Mammary epithelial cell (primary cell): ENCODE measurements at regions not wholly inside any gene's neighbourhood (a gene's known extent, or its start where the extent isn't known, plus 50 kb on each side); places are given as distances from the start of the nearest gene placed in this dataset.
"Not testable (repeated sequence)": the region's sequence is repeated elsewhere in the genome, so short reads cannot be mapped to it uniquely, and the experiment has no call there.

Experiments used
- CTCF ChIP-seq, 2 donors: IDR thresholded peaks in 1 of 2; conservative IDR thresholded peaks in 1 of 2; 2 replicates each; pipeline ENCODE4 v1.5.1; 2011 to 2012; ENCODE audit warnings: inconsistent platforms in 2 of 2, low read length in 2 of 2, mild to moderate bottlenecking in 2 of 2, control low read depth in 1 of 2, low read depth in 1 of 2; ENCODE audit not compliant: insufficient read depth in 1 of 2; ENCODE audit errors: extremely low read depth in 1 of 2
- EZH2 ChIP-seq: IDR thresholded peaks from 2 replicates; pipeline ENCODE4 v1.6.1; 2012; ENCODE audit warnings: low read length, inconsistent platforms, borderline replicate concordance

- not testable (repeated sequence) for TF ChIP-seq CTCF (conservative IDR thresholded peaks at IDR 0.05 in 1 of 2, IDR thresholded peaks at IDR 0.05 in 1 of 2; ENCODE audit: extremely low read depth in 1 of 2, insufficient read depth in 1 of 2, low read depth in 1 of 2, low read length in 2 of 2); EZH2
Observed at GRCh38 chr1:30361890-30362602, 361.3 kb downstream of the MATN1 start.
